Adrenal gland (tissue), 5 donors: ENCODE measurements at regions not wholly inside any gene's neighbourhood (a gene's known extent, or its start where the extent isn't known, plus 50 kb on each side); places are given as distances from the start of the nearest gene placed in this dataset.

Experiments
- CTCF ChIP-seq, 6 experiments: fragments of 450-650 bp in 4 of 6; fragments of 200-600 bp in 2 of 6; sonication (generic) in 1 of 6; IDR thresholded peaks; 1 replicate in 5 of 6; 2 replicates in 1 of 6; pipeline versions ENCODE4 v1.5.1 to v1.8.0; 2016 to 2021; ENCODE audit warnings: antibody characterized with exemption in 6 of 6, mild to moderate bottlenecking in 2 of 6, moderate library complexity in 1 of 6
- POLR2A ChIP-seq, 2 donors: fragments of 450-650 bp; IDR thresholded peaks; one replicate each; pipeline ENCODE4 v1.6.1; 2017; ENCODE audit warnings: antibody characterized with exemption in 2 of 2, mild to moderate bottlenecking in 2 of 2, moderate library complexity in 1 of 2
- donor health status: DM: no; HTN: no; CAD: no.

DNA sequence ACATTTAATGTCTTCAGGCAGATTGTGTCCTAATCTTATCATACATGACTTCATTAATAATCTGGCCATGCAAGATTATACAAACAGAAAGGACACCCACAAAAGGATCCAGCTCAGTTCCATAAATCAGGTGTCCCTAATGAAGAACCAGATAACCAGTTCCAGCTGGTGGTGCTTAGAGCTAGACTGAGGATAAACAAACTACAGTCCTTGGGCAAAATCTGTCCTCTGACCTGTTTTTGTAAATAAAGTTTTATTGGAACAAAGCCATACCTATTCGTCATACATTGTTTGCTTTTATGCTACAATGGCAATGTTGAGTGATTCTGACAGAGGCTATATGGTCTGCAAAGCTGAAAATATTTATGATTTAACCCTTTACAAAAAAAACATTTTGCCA lies 199.5 kb downstream of the MID1IP1 start:
- TF ChIP-seq CTCF (IDR thresholded peaks at IDR 0.05) = no peak
- TF ChIP-seq POLR2A (IDR thresholded peaks at IDR 0.05) = no peak
